IPS-11a (cell line): ENCODE measurements at regions not wholly inside any gene's neighbourhood (a gene's known extent, or its start where the extent isn't known, plus 50 kb on each side); places are given as distances from the start of the nearest gene placed in this dataset.

ENCODE experiments used
- H3K4me3 ChIP-seq: one replicate; pipeline ENCODE4 v1.5.1; 2013; ENCODE audit warnings: low read depth, low read length, control low read depth

DNA sequence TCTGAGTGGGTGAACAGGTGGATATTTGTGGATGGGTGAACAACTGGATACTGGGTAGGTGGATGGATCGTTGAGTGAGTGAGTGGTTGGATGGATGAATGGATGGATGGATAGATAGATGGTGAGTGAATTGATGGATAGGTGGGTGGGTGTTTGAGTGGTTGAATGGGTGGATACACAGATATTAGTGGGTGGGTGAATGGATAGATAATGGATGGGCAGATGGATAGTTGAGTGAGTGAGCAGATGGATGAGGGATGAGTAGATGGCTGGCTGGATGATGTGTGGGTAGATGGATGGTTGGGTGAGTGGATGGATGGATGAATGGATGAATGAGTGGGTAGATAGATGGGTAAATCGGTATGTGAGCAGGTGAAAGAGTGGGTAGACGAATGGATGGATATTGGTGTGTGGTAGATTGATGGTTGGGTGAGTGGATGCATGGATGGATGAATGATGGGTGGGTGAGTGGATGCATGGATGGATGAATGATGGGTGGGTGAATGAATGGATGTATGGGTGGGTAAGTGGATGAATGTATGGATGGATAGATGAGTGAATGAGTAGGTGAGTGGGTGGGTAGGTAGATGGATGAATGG lies 406.7 kb downstream of the MN1 start:
- no peak overlapping the region for H3K4me3 ChIP-seq

GRCh38 chr22:27397036-27397953 lies 404.3 kb downstream of the MN1 start:
- no peak overlapping the region for H3K4me3 ChIP-seq

DNA sequence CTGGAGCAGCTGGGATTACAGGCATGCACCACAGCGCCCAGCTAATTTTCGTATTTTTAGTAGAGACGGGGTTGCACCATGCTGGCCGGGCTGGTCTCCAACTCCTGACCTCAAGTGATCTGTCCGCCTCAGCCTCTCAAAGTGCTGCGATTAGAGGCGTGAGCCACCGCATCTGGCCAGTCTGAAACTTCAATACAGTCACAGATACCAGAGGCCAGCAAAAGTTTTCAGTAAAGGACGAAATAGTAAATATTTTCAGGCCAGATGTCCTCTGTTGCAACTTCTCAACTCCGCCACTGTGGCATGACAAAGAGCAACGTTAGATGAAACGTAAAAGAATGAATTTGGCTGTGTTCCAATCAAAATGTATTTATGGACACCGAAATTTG lies 403.6 kb downstream of the MN1 start:
- no peak overlapping the region for H3K4me3 ChIP-seq

GRCh38 chr22:27399161-27399560 lies 402.4 kb downstream of the MN1 start:
- H3K4me3 ChIP-seq, result no peak overlapping the region

- no peak overlapping the region for H3K4me3 ChIP-seq
These were observed 400.7 kb downstream of the MN1 start for GRCh38 chr22:27400811-27401210.

DNA sequence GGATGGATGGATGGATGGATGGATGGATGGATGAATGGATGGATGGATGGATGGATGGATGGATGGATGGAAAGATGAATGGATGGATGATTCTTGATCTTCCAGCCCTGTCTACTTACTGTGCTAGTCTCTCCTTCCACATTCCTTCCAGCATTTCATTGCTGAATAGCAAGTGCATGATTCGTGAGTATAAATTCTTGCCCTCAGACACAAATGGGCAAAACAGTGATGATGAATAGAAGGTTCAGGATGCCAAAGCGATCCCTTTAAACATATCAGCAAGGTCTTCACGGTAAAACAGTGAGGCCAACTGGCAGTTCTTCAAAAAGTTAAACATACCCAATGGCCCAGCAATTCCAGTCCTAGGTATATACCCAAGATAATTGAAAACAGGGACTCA lies 400.2 kb downstream of the MN1 start:
- no peak overlapping the region for H3K4me3 ChIP-seq

GRCh38 chr22:27404441-27404840 lies 397.1 kb downstream of the MN1 start:
- no peak overlapping the region for H3K4me3 ChIP-seq

DNA sequence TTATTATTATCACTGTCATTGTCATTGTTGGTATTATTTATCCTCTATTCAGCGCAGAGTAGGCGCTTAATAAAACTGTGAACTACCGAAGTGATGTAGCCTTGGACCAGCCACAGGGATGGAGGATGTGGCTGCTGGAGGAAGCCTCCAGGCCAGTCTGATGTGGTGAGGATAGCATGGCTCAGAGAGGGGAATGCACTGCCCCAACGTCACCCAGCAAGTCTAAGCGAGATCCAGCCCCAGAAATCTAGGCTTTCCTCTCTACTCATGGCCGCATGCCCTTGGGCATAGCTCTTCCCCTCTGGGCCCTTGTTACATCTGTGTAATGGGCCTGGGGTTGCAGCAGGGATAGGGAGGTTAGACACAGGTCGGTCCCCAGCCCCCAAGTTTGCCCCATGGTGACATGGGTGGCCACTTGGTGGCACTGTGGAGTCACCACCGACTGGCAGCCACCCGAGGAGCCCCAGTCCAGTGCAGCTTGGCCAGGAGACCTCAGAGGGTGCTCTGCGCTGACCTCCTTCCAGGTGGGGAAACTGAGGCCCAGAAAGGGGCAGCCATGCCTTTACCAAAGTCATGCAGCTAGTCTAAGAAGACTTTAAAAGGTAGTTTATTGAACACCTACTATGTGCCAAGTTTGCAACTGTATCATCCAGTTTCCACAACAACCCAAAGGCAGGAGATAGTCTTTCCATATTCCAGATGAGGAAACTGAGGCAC lies 395.7 kb downstream of the MN1 start:
- H3K4me3 ChIP-seq, result no peak overlapping the region

- no peak overlapping the region for H3K4me3 ChIP-seq
These were observed 395.1 kb downstream of the MN1 start for GRCh38 chr22:27406389-27406861.

GRCh38 chr22:27407369-27407985 lies 394.1 kb downstream of the MN1 start:
- H3K4me3 ChIP-seq, result no peak overlapping the region

GRCh38 chr22:27408068-27408467 lies 393.5 kb downstream of the MN1 start:
- no peak overlapping the region for H3K4me3 ChIP-seq

DNA sequence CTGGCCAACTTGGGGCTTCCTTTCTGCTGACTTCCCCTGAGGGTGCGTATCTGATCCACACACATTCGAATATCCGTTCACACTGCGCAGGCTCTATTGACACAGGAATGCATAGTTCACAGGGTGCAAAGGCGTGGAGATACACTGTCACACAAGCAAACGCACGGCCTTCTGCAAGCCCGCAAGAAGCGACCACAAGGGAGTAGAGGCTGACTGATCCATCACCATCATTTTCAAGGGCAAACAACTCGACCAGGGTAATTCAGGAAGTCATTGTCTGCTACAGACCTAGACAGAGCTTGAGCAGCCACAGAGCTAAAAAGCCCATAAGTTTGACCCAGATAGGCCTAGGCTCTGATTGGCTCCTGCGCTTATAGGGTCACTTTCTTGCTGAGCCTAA lies 392.3 kb downstream of the MN1 start:
- H3K4me3 ChIP-seq, result no peak overlapping the region

DNA sequence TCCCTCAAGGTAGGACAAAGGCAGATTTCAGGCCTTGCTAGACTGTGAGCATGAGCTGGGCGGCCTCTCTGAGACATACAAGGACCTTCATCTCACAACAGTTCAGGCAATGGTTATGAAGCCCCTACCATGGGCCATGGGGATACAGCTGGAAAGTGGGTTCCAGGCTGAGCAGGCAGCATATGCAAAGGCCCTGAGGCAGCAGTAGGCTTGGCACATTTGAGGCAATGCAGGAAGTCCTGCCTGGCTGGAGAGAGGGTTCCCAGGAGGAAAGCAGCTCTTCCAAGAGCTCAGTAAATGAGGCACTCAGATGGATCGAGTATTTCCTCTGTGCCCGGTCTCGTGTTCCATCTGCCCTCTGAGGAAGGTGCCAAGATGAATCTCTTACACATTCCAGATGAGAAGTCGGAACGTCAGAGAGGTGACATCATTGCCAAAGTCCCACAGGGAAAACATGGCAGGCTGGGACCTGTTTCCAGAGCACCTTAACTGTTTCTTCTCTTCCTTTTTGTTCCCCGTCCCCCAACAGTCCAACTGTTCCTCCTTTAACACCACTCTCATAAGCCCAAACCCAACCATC lies 388.6 kb downstream of the MN1 start:
- no peak overlapping the region for H3K4me3 ChIP-seq

DNA sequence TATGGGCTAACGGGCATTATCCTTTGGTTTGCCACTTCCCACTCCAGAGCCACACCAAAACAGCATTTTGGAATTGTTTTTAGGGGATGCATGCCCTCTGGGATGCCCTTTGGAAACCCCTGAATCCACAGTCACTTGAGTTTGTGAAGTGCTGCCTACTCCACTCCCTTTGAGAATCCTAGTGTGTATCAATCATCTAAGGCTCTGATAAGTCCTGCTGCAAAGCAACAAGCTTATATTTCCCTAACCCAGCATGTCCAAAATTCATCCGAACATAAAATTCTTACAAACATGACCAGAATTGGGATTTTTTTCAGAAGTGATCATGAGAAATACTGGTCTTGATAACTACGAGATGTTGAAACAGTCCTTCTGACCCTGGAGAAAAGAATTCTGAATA lies 387.9 kb downstream of the MN1 start:
- H3K4me3 ChIP-seq, result no peak overlapping the region

GRCh38 chr22:27416511-27417420 lies 384.8 kb downstream of the MN1 start:
- no peak overlapping the region for H3K4me3 ChIP-seq

- H3K4me3 ChIP-seq, result no peak overlapping the region
These were observed 384.1 kb downstream of the MN1 start for GRCh38 chr22:27417421-27417814.

DNA sequence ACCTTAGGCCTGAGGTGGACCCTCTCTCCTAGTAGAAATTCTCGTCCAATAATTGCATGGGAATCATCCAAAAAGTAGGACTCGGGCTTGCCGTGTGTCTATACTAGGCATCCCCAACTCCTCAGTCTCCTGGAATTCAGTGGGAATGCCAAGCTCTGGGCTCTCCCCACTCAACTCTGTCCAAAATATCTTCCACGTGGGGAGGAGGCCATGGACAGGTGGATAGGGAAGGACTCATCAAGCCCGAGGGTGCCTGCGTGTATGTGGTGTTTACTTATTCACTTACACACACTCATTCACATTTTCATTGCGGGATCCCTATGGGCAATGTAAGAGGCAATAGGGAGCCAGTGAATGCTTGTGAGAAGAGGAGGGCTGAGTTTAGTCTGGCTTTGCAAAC lies 383.3 kb downstream of the MN1 start:
- H3K4me3 ChIP-seq, result no peak overlapping the region

DNA sequence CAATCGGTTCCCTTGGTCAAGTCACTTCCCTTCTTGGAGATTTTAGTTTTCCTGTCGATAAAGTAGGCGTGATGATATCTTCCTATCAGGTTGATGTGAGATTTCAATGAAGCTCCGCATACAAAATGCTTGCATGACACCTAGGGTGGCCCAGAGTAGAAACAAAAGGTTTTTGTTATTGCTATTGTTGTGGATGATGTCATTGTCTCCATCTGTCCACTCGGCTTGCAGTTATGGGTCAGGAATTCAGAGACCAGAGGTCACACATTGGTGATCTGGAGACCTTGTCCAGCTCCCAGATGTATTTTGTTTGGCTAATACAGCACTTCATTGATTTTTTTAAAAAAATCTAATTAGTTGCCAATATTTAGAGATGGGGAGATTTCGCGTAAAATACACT lies 382.1 kb downstream of the MN1 start:
- H3K4me3 ChIP-seq, result no peak overlapping the region

DNA sequence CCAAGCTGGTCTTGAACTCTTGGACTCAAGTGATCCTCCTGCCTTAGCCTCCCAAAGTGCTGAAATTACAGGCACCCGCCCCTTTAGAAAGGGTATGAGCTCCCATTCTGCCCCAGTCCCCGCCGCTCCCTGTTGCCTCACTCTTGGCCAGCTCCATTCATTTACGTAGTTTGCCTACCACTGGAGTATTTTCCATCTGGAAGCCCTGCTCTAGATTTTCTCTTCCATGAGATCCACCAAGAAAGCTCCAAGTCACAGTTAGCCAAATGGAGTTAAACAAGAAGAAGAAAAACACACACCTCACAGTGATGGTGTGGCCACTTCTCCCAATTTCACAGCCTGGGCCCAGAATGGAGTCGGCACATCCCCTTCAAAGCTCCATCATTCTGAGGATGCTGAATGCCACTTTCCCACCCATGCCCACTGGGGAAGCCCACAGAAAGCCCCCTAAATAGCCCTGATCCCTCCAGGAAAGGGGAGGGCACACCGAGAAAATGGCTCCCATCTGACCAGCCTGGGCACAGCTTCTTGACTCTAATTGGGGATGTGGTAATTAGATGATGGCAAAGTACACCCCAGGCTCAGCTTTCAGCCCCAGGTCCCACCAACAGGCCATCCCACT lies 381.2 kb downstream of the MN1 start:
- H3K4me3 ChIP-seq, result no peak overlapping the region
